ENCODE measurements at regions not wholly inside any gene's neighbourhood (a gene's known extent, or its start where the extent isn't known, plus 50 kb on each side); places are given as distances from the start of the nearest gene placed in this dataset.

GRCh38 chr6:22943327-22943726 lies 374.0 kb downstream of the HDGFL1 start:
- H3K4me1 ChIP-seq, result no peaks in the 10 kb centered on the region
- no peak overlapping the region for H3K4me3 ChIP-seq
- H3K36me3 ChIP-seq, result no peaks in the 10 kb centered on the region
- DNase-seq, result no peak
- no peaks in the 10 kb centered on the region for H3K27me3 ChIP-seq (ENCODE audit: low read depth)
- TF ChIP-seq CTCF (IDR thresholded peaks at IDR 0.05; ENCODE audit: borderline replicate concordance), result no peak
- intact Hi-C loops (cut with micrococcal nuclease), result no loop called here
- H3K9me3 ChIP-seq (replicated peaks), result no peaks in the 10 kb centered on the region
- H3K27ac ChIP-seq (replicated peaks), result no peak overlapping the region

GRCh38 chr6:22949967-22950366 lies 380.6 kb downstream of the HDGFL1 start:
- H3K27ac ChIP-seq (replicated peaks), result no peak overlapping the region
- H3K4me1 ChIP-seq, result peaks cover 5% of the 10 kb centered on the region
- H3K27me3 ChIP-seq (ENCODE audit: low read depth), result no peaks in the 10 kb centered on the region
- no peak for TF ChIP-seq CTCF (IDR thresholded peaks at IDR 0.05; ENCODE audit: borderline replicate concordance)
- no peak for DNase-seq
- no peaks in the 10 kb centered on the region for H3K9me3 ChIP-seq (replicated peaks)
- no peaks in the 10 kb centered on the region for H3K36me3 ChIP-seq
- intact Hi-C loops (cut with micrococcal nuclease), result no loop called here
- H3K4me3 ChIP-seq, result no peak overlapping the region

GRCh38 chr6:22952097-22952496 lies 382.7 kb downstream of the HDGFL1 start:
- no peak overlapping the region for H3K4me3 ChIP-seq
- peaks cover 24% of the 10 kb centered on the region for H3K4me1 ChIP-seq
- intact Hi-C loops (cut with micrococcal nuclease), result no loop called here
- no peaks in the 10 kb centered on the region for H3K9me3 ChIP-seq (replicated peaks)
- no peak overlapping the region for H3K27ac ChIP-seq (replicated peaks)
- H3K36me3 ChIP-seq, result no peaks in the 10 kb centered on the region
- DNase-seq, result no peak
- H3K27me3 ChIP-seq (ENCODE audit: low read depth), result no peaks in the 10 kb centered on the region
- no peak for TF ChIP-seq CTCF (IDR thresholded peaks at IDR 0.05; ENCODE audit: borderline replicate concordance)

GRCh38 chr6:22954749-22955385 lies 385.5 kb downstream of the HDGFL1 start:
- Histone ChIP-seq H3K27ac (replicated peaks) (peak overlapping the region; percentile 37), H3K4me3 (peak overlapping the region; percentile 54), H3K4me1 (peaks cover 24% of the 10 kb centered on the region), H3K9me3 (replicated peaks) (peaks cover 6% of the 10 kb centered on the region), H3K36me3 (no peaks in the 10 kb centered on the region), H3K27me3 (ENCODE audit: low read depth) (no peaks in the 10 kb centered on the region)
- intact Hi-C loops (cut with micrococcal nuclease), result no loop called here
- TF ChIP-seq CTCF (IDR thresholded peaks at IDR 0.05; ENCODE audit: borderline replicate concordance), result no peak
- DNase-seq, result no peak

- peaks cover 24% of the 10 kb centered on the region for H3K4me1 ChIP-seq
- no peak for DNase-seq
- H3K27ac ChIP-seq (replicated peaks), result no peak overlapping the region
- peaks cover 6% of the 10 kb centered on the region for H3K9me3 ChIP-seq (replicated peaks)
- H3K27me3 ChIP-seq (ENCODE audit: low read depth), result no peaks in the 10 kb centered on the region
- H3K4me3 ChIP-seq, result no peak overlapping the region
- peak; percentile 24 for TF ChIP-seq CTCF (IDR thresholded peaks at IDR 0.05; ENCODE audit: borderline replicate concordance)
- no peaks in the 10 kb centered on the region for H3K36me3 ChIP-seq
- intact Hi-C loops (cut with micrococcal nuclease), result no loop called here
Observed at GRCh38 chr6:22956029-22956681, 386.8 kb downstream of the HDGFL1 start.

All from left ventricle myocardium inferior (tissue), 1 donor.